IPS DF 4.7 (cell line): ENCODE measurements at regions not wholly inside any gene's neighbourhood (a gene's known extent, or its start where the extent isn't known, plus 50 kb on each side); places are given as distances from the start of the nearest gene placed in this dataset.

Source experiments
- DNase-seq: peaks from one replicate; pipeline ENCODE4 v3.0.0-alpha.2; 2013; ENCODE audit warnings: low spot score; ENCODE audit errors: extremely low read depth

DNA sequence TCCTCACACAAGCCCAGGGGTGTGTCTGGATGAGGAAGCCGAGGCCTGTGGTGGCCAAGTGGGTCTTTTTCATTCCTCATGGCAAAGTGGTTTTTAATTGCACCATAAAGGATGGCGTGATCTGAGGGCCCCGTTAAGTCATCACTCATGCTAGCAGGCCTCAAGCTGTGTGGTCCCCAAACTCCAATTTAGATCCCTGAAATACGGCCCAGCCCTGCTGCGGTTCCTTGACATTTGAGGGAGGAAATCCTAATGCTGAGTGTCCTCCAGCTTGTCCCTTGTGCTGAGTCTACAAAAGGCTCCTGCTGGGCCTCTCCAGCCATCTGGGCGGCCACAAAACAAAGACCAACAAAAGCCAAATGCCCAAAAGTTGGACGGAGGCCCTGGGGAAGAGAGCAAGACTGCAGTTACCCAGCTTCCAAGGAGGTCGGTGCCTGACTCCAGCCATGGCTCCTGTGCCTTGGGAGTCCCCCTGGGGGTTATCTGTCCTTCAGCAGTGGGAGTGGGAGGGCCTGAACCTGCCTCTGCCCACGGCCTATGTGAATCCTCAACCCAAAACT is 162.3 kb upstream of the PDE10A start:
- DNase-seq = no peak

DNA sequence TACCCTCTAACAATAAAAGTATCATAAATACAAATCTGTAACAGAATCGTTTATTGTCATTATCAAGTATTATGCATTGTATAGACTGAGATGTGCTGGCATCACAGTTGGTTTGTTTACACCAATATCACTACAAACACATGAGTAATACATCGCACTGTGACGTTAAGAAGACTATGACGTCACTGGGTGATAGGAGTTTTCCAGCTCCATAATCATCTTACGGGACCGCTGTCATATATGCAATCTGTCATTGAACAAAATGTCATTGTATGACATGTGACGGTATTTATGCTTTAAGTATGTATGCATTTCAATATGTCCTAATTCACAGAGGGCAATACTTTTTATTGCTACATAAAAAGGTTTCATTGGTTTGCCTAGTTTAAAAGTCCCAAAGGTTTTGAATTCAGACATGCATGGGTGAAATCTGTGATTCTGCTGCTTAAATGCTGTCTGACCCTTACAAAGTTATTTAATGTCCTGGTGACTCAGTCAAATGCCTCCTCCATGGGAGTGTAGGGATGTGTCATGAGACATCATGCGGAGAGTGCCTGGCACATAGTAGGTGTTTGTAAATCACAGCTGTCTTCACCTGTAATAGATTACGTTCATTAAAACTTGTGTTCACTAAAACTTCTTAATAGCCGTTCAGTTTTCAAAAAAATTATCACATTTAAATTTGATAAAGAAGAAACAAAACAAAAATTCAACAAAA is 160.7 kb upstream of the PDE10A start:
- DNase-seq = no peak

DNA sequence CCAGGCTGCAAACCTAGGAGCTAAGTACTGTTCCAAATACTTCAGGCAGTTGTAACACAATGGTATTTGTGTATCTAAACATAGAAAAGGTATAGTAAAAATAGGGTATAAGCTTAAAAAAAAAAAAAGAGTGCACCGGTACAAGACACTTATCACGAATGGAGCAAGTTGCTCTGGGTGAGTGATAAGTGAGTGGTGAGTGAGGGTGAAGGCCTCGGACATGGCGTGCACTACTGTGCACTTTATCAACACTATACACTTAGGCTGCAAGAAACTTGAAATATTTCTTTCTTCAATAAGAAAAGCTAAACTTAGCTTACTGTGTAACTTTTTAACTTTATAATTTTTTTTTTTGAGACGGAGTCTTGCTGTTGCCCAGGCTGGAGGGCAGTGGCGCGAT is 159.5 kb upstream of the PDE10A start:
- DNase-seq = no peak

DNA sequence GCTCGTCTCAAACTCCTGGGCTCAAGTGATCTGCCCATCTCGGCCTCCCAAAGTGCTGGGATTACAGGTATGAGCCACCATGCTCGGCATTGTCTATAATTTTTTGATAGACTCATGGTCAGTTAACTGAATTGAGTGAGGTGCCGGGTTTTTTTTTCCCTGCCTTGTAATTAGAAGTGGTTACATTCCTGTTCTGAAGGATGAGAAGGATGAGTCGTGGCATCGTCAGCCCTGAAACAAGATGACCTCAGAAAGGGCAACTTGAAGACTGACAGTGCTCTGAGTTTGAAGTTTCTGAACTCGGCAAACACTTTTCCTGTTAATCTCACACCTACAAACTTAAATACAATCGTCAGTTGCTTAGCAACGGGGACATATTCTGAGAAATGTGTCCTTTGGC is 158.7 kb upstream of the PDE10A start:
- DNase-seq = no peak

DNA sequence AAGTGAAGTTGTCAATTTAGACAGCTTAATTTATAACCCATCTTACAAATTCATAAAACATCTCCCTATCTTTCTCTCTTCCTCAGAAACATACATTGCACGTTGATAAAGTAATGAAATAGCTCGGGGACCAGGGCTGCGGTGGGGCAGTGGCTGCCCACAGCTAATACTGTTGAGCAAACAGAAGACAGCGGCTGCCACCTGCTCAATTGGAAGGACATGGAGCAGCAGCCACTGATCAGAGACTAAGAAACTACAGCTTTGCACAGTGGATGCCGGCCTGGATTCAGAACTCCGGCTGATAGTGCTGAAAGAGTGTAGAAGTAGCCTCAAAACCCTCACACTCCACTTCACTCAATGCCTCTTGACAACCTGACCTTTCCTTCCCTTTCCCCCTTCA is 157.9 kb upstream of the PDE10A start:
- no peak for DNase-seq

DNA sequence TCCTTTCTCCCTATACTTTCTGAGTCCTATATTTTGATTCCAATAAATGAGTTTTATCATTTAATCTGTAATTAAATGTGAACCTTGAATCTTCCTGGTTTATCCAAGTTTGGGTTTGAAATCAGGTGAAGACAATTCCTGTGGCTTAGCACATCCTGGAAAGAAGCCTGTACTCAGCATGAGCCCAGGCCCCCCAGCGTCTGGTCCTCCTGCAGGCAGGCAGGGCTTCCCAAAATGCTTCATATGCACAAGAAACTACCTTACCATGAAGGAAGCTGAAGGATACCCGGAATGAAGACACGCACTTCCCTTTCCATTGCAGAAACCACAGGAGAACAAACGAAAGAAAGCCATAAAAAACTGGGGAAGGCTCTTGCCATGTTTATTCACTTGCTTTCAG is 157.4 kb upstream of the PDE10A start:
- DNase-seq = no peak

DNA sequence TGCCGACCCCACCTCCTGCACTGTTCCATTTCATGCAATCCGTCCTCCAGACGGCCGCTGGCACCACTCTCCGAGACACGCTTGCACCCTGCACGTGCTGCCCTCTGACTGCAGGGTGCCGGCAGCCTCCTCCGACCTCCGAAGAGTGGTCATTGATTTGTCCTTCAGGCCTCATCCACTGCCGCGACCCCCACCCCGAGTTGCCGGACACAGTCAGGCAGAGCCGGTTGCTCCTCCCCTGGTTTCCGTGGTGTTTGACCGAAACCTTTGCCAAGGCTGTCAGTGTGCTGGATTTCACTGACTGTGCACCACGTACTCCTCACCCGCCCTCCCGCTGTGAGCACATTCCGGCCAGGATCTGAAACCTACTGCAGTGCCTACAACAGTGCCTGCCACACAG is 156.4 kb upstream of the PDE10A start:
- DNase-seq = no peak

DNA sequence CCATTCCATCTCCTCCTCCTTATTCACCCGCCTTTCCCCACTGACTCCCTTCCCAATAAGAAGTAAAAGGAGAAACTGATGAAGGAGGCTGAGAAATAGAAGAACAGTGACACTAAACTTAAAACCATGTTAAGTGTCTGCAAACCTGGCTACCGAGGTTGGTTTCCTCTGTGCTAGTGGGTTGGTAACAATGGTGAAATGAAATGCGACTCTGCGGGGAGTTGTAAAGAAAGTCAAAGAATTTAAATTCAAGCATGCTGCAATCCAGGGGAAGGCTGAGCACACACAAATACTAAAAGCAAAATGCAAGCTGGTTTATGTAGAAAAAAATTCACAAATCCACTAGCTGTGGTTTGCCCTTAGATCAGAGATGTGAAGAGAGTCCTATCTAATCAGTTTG is 155.2 kb upstream of the PDE10A start:
- DNase-seq = no peak

DNA sequence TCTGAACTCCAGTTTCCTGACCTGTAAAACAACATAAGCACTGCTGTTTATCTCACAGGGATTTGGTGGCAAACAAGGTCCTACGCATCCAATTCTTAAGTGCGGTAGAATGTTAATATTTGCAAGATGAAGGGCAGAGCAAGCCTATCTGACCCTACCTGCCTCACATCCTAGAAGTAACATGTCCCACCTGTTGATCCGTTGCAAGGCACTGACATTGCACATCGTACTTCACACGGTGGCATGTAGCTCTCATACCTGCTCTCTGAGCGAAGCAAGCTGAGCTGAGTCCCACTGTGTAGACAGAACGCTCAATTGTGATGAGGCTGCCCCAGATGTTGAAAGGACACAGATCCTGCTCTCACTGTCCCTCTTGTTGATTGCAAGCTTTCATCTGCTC is 154.7 kb upstream of the PDE10A start:
- DNase-seq = no peak

DNA sequence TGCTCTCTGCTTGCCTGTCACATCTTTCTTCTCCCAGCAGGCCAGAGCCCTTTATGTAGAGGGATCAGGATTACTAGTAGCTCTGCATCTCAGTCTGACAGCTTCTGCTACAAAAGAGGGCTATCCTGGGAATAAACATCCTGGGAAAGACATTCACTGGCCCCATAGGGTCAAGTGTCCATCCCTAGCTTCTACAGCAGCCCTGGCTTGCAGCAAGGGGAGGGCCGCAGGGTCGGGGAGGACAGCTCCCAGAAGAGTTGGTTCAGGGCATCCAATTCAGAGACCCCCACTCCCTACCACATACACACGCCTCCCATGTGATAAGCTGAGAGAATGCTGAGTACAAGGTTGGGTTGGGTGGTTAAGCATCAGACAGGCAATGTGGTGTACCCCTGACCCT is 154.1 kb upstream of the PDE10A start:
- DNase-seq = no peak

DNA sequence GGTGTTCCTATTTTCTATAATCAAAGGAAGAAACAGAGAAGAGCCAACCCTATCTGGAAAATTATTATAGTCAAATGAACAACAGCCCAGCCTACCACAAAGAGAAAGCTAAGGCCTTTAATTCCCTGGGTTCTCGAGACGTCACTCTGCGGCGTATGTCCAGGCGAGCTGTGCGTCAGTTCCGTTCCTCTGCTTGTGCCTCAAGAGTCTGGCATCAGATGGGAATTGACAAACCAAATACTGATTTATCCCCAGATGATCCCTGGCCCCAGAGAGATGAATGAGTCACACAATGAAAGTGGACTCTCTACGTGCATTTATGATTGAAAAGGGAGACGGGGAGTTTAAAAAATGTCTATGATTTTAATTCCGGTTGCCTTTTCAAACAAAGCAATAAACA is 151.6 kb upstream of the PDE10A start:
- DNase-seq = no peak

DNA sequence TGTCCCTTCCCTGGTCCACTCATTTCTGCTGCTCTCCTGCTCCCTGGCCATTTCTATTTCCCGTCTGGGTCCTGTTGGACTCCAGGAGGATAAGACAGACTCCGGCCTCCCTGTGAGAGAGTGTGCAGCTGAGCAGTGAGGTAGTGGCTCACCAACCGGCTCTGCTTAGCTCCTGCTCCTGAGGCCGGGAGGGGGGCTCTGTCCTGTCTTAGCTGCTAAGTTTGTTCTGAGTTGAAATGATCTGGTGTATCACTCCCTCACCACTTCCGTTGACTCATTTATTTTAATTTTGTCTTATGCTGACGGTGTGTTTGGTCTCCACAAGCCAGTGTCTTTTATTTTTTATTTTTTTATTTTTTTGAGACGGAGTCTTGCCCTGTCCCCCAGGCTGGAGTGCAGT is 148.5 kb upstream of the PDE10A start:
- no peak for DNase-seq

DNA sequence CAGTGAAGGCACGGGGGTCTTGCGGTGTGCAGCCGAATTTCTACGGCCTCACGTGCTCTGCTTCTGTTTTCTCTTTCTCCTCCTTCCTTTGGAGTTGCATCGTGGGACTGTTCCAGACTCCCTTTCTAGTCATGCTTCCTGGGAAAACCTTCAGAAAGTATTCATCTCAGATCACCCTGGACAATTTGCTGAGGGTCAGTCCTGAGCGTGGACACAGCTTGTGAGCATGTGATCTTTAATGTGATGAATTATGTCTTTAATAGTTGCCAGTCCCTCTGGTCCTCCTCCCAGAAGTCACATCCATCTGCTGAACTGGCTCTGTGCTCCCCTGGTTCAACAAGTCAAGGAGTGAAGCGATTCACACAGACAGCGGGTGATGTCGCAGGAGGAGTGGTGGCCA is 145.0 kb upstream of the PDE10A start:
- no peak for DNase-seq

DNA sequence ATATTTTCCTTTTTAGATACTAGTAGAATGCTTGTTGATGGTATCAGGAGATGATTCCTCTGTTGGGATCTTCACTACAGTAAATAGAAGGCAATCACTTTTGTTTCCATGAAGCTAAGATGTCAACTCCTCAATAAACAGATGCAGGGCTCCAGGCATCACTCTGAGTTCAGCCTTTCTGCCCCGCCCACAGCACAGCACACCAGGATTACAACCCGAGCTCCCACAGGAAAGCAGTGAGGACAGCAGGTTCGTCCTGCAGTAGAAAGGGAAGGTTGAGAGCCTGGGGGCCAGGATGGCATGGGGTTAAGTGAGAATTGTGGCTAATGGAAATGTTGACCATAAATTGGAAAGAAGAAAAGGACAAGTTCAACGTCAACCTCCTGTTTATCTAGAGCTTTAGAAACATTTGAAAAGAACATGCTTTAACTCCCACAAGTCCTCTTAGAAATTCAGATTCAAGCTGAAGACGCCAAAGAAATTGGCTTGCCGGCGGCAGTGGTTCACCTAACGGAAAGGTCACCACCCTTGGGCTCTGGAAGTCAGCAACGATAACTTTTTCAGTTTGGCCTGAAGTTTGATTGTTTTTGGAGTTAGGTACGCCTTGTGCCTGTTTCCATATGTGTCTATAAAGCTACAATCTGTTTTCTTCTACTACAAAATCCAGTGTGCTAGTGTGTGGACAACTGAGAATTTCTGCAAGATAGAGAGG is 144.4 kb upstream of the PDE10A start:
- DNase-seq = no peak

DNA sequence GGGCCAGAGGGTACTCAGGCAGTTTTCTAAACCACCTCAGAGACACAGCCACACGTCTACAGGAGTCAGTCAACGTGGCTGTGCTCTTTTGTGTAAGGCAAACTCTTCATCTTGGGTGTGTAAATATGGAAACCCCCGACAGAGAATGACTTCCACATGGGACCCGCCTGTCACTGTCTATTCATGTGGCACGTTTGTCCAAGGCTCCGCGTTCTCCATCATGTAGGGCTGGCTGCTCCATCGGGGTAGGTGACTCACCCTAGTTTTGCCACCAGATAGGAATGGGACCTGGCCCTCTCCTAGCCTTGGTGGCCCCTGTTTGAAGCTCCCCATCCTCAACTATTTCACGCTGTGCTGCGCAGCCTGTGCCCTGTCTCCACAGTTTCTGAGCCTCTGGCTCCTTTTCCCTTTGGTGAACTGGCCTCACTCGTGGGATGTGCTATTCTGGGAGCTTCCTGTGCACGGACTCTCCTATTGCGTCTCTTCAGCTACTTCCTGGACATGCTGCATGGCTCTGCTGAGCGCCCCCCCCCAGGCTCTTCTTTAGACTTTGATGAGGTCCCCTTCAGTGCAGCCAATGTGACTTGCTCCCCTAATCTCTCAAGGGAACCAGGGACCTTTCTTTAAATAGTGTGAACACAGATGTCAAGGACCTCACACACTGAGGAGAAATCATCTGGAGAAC is 143.2 kb upstream of the PDE10A start:
- no peak for DNase-seq

DNA sequence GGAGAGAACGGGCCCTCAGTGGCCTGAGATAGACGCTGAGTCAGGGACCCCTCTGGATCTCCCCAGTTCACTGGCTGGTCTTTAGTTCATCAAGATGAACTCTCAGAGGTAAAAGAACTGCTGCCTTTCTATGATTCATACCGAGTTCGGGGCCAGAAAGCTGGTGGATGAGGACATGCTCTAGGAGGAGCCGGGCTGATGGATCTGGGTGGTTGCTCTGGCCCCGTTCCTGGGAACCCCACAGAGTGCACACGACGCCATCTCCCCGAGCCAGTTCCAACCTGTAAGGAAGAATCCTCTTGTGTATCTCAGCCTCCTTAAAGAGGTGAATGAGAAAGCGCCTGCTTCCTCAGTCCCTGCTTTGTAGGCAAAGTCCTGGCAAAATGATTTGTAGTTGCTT is 142.6 kb upstream of the PDE10A start:
- no peak for DNase-seq

DNA sequence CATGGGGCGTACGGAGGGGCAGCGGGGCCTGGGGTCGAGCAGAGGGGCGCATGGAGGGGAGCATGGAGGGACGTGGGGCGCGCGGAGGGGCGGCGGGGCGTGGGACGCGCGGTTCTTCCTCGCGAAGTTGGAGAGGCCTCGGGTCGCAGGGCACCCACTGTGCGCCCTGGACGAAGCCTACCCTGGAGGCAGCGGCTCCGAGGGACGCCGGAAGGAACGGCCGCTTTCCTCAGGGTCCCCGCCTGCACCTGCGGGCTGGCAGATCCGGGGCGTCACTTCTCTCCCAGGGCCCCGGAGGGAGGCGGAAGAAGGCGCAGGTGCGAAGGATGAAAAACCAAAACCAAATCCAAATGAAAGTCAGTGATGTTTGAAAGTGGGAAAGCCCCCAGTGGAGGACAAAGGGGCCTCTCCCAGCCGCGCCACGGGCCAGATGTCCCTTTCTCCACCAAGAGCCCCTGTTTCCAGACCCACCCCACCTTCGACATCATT is 142.1 kb upstream of the PDE10A start:
- no peak for DNase-seq

DNA sequence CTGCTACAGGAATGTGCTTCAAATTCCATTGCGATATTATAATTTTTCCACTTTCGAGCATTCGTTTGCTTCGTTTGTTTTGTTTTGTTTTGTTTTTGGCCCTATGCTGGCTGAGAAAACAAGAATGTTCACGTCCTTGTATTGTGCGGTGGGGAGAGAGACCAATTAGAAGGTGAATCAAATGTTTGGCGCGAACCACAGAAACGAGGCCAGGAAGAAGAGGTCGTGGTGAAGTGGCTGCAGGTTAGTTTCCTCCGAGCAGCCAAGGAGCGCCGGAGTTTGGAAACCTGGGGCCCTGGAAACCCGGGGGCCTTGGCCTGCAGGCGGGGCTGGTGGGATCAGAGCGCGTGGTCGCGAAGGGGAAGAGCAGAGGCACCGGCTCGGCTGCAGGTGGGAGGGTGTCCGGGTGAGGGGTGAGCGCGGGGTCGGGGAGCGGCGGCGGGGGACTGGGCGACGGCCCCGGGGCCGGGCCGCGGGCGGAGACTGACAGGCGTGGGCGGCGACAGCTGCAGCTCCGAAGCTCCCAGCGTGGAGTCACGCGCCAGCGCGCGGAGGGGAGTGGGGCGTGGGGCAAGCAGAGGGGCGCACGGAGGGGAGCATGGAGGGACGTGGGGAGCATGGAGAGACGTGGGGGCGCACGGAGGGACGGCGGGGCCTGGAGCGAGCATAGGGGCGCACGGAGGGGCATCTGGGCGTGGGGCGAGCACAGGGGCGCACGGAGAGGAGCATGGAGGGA is 141.5 kb upstream of the PDE10A start:
- no peak for DNase-seq

DNA sequence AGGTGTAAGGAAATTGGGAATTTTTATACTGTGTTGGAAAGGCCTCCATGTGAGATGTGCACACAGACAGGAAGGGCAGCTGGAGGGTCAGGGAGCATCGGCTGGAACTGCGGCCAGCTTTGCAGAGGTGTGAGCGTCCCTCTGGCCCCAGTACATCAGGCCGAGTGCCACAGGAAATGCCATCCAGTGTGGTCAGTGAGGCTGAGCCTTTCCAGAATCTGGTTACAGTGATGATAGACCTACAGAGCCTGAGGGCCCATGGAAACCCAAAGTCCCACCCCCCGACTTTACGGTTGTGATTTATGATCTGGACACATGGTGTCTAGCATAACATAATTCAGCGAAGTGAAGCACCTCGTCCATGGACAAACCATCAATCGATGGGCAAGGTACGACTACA is 137.3 kb upstream of the PDE10A start:
- no peak for DNase-seq

DNA sequence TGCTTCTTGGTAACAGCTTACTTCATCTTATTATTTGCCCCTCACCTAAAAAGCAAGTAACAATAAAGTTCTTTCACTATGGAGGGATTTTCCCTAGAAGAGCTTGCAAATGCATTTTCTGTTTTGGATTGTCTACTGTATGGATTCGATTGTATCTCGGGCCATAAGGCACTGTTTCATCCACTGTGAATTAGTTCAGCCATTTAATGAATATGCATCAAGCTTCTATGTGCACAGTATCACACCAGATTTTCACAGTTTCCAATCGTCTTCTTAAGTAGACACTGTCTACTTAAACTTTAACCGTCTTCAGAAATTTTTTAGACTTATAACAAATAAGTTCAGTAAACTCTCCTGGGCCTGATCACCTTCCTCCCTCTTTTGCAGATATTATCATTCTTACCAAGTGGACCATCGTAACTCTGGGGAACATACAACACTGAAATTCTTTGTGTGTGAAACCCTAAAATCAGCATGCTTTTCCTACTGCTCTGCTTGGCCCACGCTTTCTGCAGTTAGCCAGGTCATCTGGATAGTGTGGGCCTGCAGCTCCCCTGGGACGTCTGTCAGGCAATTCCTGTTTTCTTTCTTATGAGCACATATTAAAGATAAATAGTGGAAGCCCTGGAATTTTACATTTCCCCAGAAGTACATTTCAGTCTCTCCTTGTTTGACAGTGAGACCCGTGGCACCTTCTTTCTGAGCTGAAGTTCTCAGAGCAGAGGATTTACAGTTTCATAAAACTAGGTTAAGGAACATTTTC is 136.5 kb upstream of the PDE10A start:
- no peak for DNase-seq

DNA sequence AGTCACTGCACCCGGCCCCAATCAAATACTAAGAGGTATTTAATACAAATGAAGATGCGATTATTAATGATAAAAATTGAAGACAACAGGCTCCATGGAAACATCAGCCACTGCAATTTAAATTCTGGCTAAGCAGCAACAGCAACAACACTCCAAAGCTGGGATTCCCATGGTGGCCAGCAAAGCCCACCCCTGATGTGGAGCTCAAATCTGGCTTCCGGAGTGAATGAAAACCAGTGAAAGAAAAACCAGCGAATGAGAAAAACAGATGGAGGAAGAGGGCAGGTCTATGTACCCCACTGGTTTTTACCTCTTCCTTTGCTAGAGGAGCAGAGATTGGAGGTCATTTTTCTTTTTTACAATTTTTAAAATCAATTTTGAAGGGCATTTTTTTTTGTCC is 135.9 kb upstream of the PDE10A start:
- DNase-seq = no peak
